Ovary (tissue), 3 donors: ENCODE measurements at regions not wholly inside any gene's neighbourhood (a gene's known extent, or its start where the extent isn't known, plus 50 kb on each side); places are given as distances from the start of the nearest gene placed in this dataset.
"Not testable (repeated sequence)": the region's sequence is repeated elsewhere in the genome, so short reads cannot be mapped to it uniquely, and the experiment has no call there.

Experiments used
- CTCF ChIP-seq, 3 donors: fragments of 450-650 bp in 2 of 3; fragments of 200-600 bp in 1 of 3; IDR thresholded peaks; one replicate each; pipeline versions ENCODE4 v1.5.1 to v1.8.0; 2016 to 2022; ENCODE audit warnings: antibody characterized with exemption in 3 of 3, mild to moderate bottlenecking in 1 of 3
- EP300 ChIP-seq: sonication (generic); formaldehyde crosslinking; IDR thresholded peaks from one replicate; pipeline ENCODE4 v1.6.1; 2017; ENCODE audit warnings: antibody characterized with exemption
- POLR2A ChIP-seq: fragments of 450-650 bp; IDR thresholded peaks from one replicate; pipeline ENCODE4 v1.6.1; 2017; ENCODE audit warnings: antibody characterized with exemption, mild to moderate bottlenecking, moderate library complexity
- donor health status: DM: no; HTN: no; CAD: no.

GRCh38 chr15:20100604-20101270 is 440.9 kb downstream of the GOLGA6L6 start:
- TF ChIP-seq POLR2A; CTCF (IDR thresholded peaks at IDR 0.05); EP300: not testable (repeated sequence)
